ENCODE measurements at regions not wholly inside any gene's neighbourhood (a gene's known extent, or its start where the extent isn't known, plus 50 kb on each side); places are given as distances from the start of the nearest gene placed in this dataset.

- in situ Hi-C loops (cut with MboI; ENCODE audit: low pct_ligation_motif_present in 1 of 4, low pct_unique_long_range_greater_than_20kb in 1 of 4, low sequenced_read_pairs in 3 of 4), result no loop called here
- no peaks in the 10 kb centered on the region for H3K36me3 ChIP-seq
- H3K4me3 ChIP-seq, result no peak overlapping the region
- peak overlapping the region in 2 of 4 donors; percentile 18 to 62 for H3K27ac ChIP-seq
- TF ChIP-seq CTCF (IDR thresholded peaks at IDR 0.05) (no peak), EP300 (IDR thresholded peaks at IDR 0.05; ENCODE audit: low read depth) (no peak), POLR2AphosphoS5 (IDR thresholded peaks at IDR 0.05) (no peak), POLR2A (IDR thresholded peaks at IDR 0.05) (no peak)
- intact Hi-C loops (cut with DNase I; ENCODE audit: low total_unique reads), result no loop called here
- no peaks in the 10 kb centered on the region for H3K4me1 ChIP-seq
- H3K27me3 ChIP-seq, result no peaks in the 10 kb centered on the region
- no peaks in the 10 kb centered on the region for H3K9me3 ChIP-seq
- no peak for DNase-seq
Observed at GRCh38 chr5:39759701-39760100, 334.9 kb upstream of the DAB2 start.

- intact Hi-C loops (cut with DNase I; ENCODE audit: low total_unique reads), result no loop called here
- no peak for DNase-seq
- H3K4me1 ChIP-seq, result no peaks in the 10 kb centered on the region
- WGBS, 2 donors (ENCODE audit: low coverage in 1 of 2), result 74 to 85% methylated on average over 1 to 3 of the region's 3 CpGs
- in situ Hi-C loops (cut with MboI; ENCODE audit: low pct_ligation_motif_present in 1 of 4, low pct_unique_long_range_greater_than_20kb in 1 of 4, low sequenced_read_pairs in 3 of 4), result no loop called here
- H3K27ac ChIP-seq, result no peak overlapping the region
- no peak for TF ChIP-seq POLR2A (IDR thresholded peaks at IDR 0.05)
- no peak for TF ChIP-seq CTCF (IDR thresholded peaks at IDR 0.05)
- no peak for TF ChIP-seq POLR2AphosphoS5 (IDR thresholded peaks at IDR 0.05)
- TF ChIP-seq EP300 (IDR thresholded peaks at IDR 0.05; ENCODE audit: low read depth), result no peak
- no peak overlapping the region for H3K4me3 ChIP-seq
- no peaks in the 10 kb centered on the region for H3K36me3 ChIP-seq
- H3K27me3 ChIP-seq, result no peaks in the 10 kb centered on the region
- no peaks in the 10 kb centered on the region for H3K9me3 ChIP-seq
Observed at GRCh38 chr5:39758426-39758825, 333.6 kb upstream of the DAB2 start.

GRCh38 chr5:39757131-39757530 lies 332.4 kb upstream of the DAB2 start:
- Histone ChIP-seq H3K27ac (no peak overlapping the region), H3K36me3 (no peaks in the 10 kb centered on the region), H3K27me3 (no peaks in the 10 kb centered on the region), H3K9me3 (no peaks in the 10 kb centered on the region), H3K4me3 (no peak overlapping the region), H3K4me1 (no peaks in the 10 kb centered on the region)
- no peak for TF ChIP-seq CTCF (IDR thresholded peaks at IDR 0.05)
- WGBS, 2 donors (ENCODE audit: low coverage in 1 of 2), result 71 to 72% methylated on average over 1 of the region's 1 CpG
- intact Hi-C loops (cut with DNase I; ENCODE audit: low total_unique reads), result no loop called here
- no peak for DNase-seq
- in situ Hi-C loops (cut with MboI; ENCODE audit: low pct_ligation_motif_present in 1 of 4, low pct_unique_long_range_greater_than_20kb in 1 of 4, low sequenced_read_pairs in 3 of 4), result no loop called here

GRCh38 chr5:39755986-39756385 lies 331.2 kb upstream of the DAB2 start:
- H3K4me1 ChIP-seq, result no peaks in the 10 kb centered on the region
- in situ Hi-C loops (cut with MboI; ENCODE audit: low pct_ligation_motif_present in 1 of 4, low pct_unique_long_range_greater_than_20kb in 1 of 4, low sequenced_read_pairs in 3 of 4) (no loop called here), intact Hi-C loops (cut with DNase I; ENCODE audit: low total_unique reads) (no loop called here)
- no peak overlapping the region for H3K27ac ChIP-seq
- H3K36me3 ChIP-seq, result no peaks in the 10 kb centered on the region
- TF ChIP-seq POLR2AphosphoS5 (IDR thresholded peaks at IDR 0.05) (no peak), EP300 (IDR thresholded peaks at IDR 0.05; ENCODE audit: low read depth) (no peak), CTCF (IDR thresholded peaks at IDR 0.05) (no peak), POLR2A (IDR thresholded peaks at IDR 0.05) (no peak)
- no peak overlapping the region for H3K4me3 ChIP-seq
- H3K9me3 ChIP-seq, result no peaks in the 10 kb centered on the region
- H3K27me3 ChIP-seq, result no peaks in the 10 kb centered on the region
- no peak for DNase-seq

Measured in transverse colon (tissue), 4 donors.